AG10803 (cell line): ENCODE measurements at regions not wholly inside any gene's neighbourhood (a gene's known extent, or its start where the extent isn't known, plus 50 kb on each side); places are given as distances from the start of the nearest gene placed in this dataset.

ENCODE experiments used
- DNase-seq: peaks from one replicate; pipeline ENCODE4 v3.0.0; 2010; ENCODE audit warnings: low read depth
- H3K4me3 ChIP-seq: 2 replicates; pipeline ENCODE4 v1.5.1; 2011; ENCODE audit warnings: mild to moderate bottlenecking, low read length, control low read depth
- CTCF ChIP-seq: conservative IDR thresholded peaks from 2 replicates; pipeline ENCODE4 v1.5.1; 2011; ENCODE audit warnings: mild to moderate bottlenecking, low read length, control low read depth, inconsistent platforms

DNA sequence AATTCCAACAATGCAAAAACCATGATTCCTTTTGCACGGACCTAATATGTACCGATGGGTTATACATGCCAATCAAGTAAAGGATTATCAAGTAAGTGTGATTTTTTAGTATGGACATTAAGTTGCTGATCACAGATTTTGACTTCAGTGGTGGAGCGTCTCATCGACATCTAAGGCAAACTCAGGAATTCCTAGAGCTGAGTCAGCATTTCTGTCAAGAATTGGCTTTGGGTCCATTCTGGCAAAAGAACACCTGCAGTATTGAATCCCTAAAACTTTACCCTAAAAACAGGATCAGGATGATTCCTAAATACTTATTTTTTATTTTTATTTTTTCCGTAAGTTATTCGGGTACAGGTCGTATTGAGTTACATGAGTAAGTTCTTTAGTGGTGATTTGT lies 83.6 kb downstream of the HPGD start:
- no peak for TF ChIP-seq CTCF
- no peak overlapping the region for H3K4me3 ChIP-seq
- no peak for DNase-seq

- H3K4me3 ChIP-seq: no peak overlapping the region
- no peak for TF ChIP-seq CTCF
- DNase-seq: no peak
These were observed 84.5 kb downstream of the HPGD start for GRCh38 chr4:174437749-174438148.

- no peak overlapping the region for H3K4me3 ChIP-seq
- TF ChIP-seq CTCF: no peak
- DNase-seq: peak; percentile 84
These were observed 85.0 kb downstream of the HPGD start for GRCh38 chr4:174437324-174437723.

- TF ChIP-seq CTCF: no peak
- H3K4me3 ChIP-seq: no peak overlapping the region
- no peak for DNase-seq
These were observed 85.9 kb downstream of the HPGD start for GRCh38 chr4:174436377-174436776.

DNA sequence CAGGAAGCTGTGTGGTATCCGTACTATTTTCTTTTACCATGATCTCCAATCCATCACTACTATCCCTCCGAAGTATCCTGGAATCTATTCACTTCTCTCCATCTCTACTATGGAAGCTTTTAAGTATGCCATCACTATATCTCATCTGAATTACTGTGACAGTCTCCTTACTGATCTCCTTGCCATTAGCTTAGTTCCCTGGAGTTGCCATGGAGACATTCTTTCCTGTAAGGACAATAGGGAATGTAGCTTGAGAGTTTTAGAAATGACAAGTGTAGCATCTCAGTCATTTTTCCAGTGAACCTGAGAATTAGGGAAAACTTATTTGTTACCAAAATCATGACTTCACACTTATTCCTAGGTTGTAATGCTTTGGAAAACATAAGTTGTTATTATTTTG lies 86.3 kb downstream of the HPGD start:
- no peak for DNase-seq
- no peak for TF ChIP-seq CTCF
- no peak overlapping the region for H3K4me3 ChIP-seq

DNA sequence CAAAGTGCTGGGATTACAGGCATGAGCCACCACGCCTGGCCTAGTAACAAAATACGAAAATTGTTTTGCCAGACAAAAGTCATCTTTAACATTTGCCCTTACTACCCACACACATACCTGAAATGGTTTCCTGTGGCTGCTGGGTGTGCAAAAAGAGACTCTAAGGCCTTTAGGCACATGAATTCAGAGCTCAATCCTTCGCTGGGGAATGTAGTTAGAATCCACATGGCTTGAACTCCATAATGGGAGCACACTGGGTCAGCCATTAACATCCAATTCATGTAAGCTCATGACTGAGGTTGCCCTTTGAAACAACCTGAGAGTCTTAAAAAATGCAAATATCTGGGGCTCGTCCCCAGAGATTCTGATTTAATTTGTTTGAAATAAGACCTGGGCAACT lies 87.8 kb downstream of the HPGD start:
- DNase-seq: no peak
- TF ChIP-seq CTCF: no peak
- no peak overlapping the region for H3K4me3 ChIP-seq

GRCh38 chr4:174430576-174430975 lies 91.7 kb downstream of the HPGD start:
- H3K4me3 ChIP-seq: no peak overlapping the region
- DNase-seq: no peak
- no peak for TF ChIP-seq CTCF
